ENCODE measurements at regions not wholly inside any gene's neighbourhood (a gene's known extent, or its start where the extent isn't known, plus 50 kb on each side); places are given as distances from the start of the nearest gene placed in this dataset.

DNA sequence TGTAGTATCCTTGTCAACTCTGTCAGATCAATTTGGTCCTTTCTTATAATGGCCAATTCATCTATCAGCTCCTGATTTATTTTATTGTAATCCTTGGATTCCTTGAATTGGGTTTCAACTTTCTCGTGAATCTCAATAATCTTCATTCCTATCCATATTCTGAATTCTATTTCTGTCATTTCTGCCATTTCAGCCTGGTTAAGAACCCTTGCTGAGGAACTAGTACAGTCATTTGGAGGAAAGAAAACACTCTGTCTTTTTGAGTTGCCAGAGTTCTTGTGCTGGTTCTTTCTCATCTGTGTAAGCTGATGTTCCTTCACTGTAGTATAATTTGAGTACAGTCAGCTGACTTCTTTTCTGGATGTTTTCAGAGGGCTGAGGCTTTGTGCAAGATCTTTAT, 84.5 kb downstream of the CETN3 start:
- no peak for TF ChIP-seq EZH2 (IDR thresholded peaks at IDR 0.05; ENCODE audit: insufficient read depth, poor library complexity, severe bottlenecking)
- TF ChIP-seq EZH2phosphoT487 (IDR thresholded peaks at IDR 0.05; ENCODE audit: insufficient read depth, low read depth): no peak
